ENCODE measurements at regions not wholly inside any gene's neighbourhood (a gene's known extent, or its start where the extent isn't known, plus 50 kb on each side); places are given as distances from the start of the nearest gene placed in this dataset.
"Not testable (repeated sequence)": the region's sequence is repeated elsewhere in the genome, so short reads cannot be mapped to it uniquely, and the experiment has no call there.

- no peak overlapping the region for H3K4me3 ChIP-seq
- no peak for TF ChIP-seq CTCF (IDR thresholded peaks at IDR 0.05; ENCODE audit: control extremely low read depth, extremely low read depth)
- H3K4me1 ChIP-seq (ENCODE audit: control insufficient read depth in 5 of 5, insufficient read depth in 5 of 5, low read length in 5 of 5), result no peaks in the 10 kb centered on the region
- no peaks in the 10 kb centered on the region for H3K27me3 ChIP-seq (ENCODE audit: control insufficient read depth in 3 of 3, insufficient read depth in 3 of 3, low read length in 2 of 3)
- H3K27ac ChIP-seq (ENCODE audit: low read depth in 1 of 2, low read length in 1 of 2), result no peak overlapping the region
- WGBS, 2 donors, result 79 to 84% methylated on average over 13 of the region's 13 CpGs
- no peak for DNase-seq
- no peak for ATAC-seq (ENCODE audit: insufficient read depth, low FRiP score)
- peaks cover 0 to 6% (median 0%) of the 10 kb centered on the region in 4 donors for H3K9me3 ChIP-seq (ENCODE audit: control insufficient read depth in 4 of 4, insufficient read depth in 3 of 4, low read length in 3 of 4)
- H3K36me3 ChIP-seq (ENCODE audit: control insufficient read depth in 4 of 4, insufficient read depth in 4 of 4, low read length in 4 of 4), result no peaks in the 10 kb centered on the region
- H3K9ac ChIP-seq (ENCODE audit: insufficient read depth in 1 of 2, low read length in 2 of 2), result no peak overlapping the region
Observed at GRCh38 chr1:37372711-37373110, 101.7 kb upstream of the ZC3H12A start.

GRCh38 chr1:37373413-37373812, 101.0 kb upstream of the ZC3H12A start:
- 78 to 80% methylated on average over 3 of the region's 3 CpGs for WGBS, 2 donors
- Histone ChIP-seq H3K4me3 (no peak overlapping the region), H3K27ac (ENCODE audit: low read depth in 1 of 2, low read length in 1 of 2) (no peak overlapping the region), H3K36me3 (ENCODE audit: control insufficient read depth in 4 of 4, insufficient read depth in 4 of 4, low read length in 4 of 4) (no peaks in the 10 kb centered on the region), H3K4me1 (ENCODE audit: control insufficient read depth in 5 of 5, insufficient read depth in 5 of 5, low read length in 5 of 5) (no peaks in the 10 kb centered on the region), H3K9me3 (ENCODE audit: control insufficient read depth in 4 of 4, insufficient read depth in 3 of 4, low read length in 3 of 4) (peaks cover 0 to 6% (median 0%) of the 10 kb centered on the region in 4 donors), H3K27me3 (ENCODE audit: control insufficient read depth in 3 of 3, insufficient read depth in 3 of 3, low read length in 2 of 3) (no peaks in the 10 kb centered on the region), H3K9ac (ENCODE audit: insufficient read depth in 1 of 2, low read length in 2 of 2) (no peak overlapping the region)
- DNase-seq (no peak), ATAC-seq (ENCODE audit: insufficient read depth, low FRiP score) (no peak)
- TF ChIP-seq CTCF (IDR thresholded peaks at IDR 0.05; ENCODE audit: control extremely low read depth, extremely low read depth), result no peak

- WGBS, 2 donors, result 49 to 51% methylated on average over 9 of the region's 9 CpGs
Observed at GRCh38 chr1:37380546-37380945, 93.8 kb upstream of the ZC3H12A start.

GRCh38 chr1:37387854-37388253, 86.5 kb upstream of the ZC3H12A start:
- TF ChIP-seq CTCF (IDR thresholded peaks at IDR 0.05; ENCODE audit: control extremely low read depth, extremely low read depth), result no peak
- no peaks in the 10 kb centered on the region for H3K36me3 ChIP-seq (ENCODE audit: control insufficient read depth in 4 of 4, insufficient read depth in 4 of 4, low read length in 4 of 4)
- ATAC-seq (ENCODE audit: insufficient read depth, low FRiP score) (no peak), DNase-seq (no peak)
- peaks cover 0 to 3% (median 0%) of the 10 kb centered on the region in 4 donors for H3K9me3 ChIP-seq (ENCODE audit: control insufficient read depth in 4 of 4, insufficient read depth in 3 of 4, low read length in 3 of 4)
- no peak overlapping the region for H3K27ac ChIP-seq (ENCODE audit: low read depth in 1 of 2, low read length in 1 of 2)
- no peak overlapping the region for H3K9ac ChIP-seq (ENCODE audit: insufficient read depth in 1 of 2, low read length in 2 of 2)
- H3K4me3 ChIP-seq, result no peak overlapping the region
- 79 to 87% methylated on average over 5 of the region's 5 CpGs for WGBS, 2 donors
- H3K27me3 ChIP-seq (ENCODE audit: control insufficient read depth in 3 of 3, insufficient read depth in 3 of 3, low read length in 2 of 3), result peaks cover 0 to 11% (median 7%) of the 10 kb centered on the region in 3 donors
- no peaks in the 10 kb centered on the region for H3K4me1 ChIP-seq (ENCODE audit: control insufficient read depth in 5 of 5, insufficient read depth in 5 of 5, low read length in 5 of 5)

More at GRCh38 chr1:37380546-37380945, 93.8 kb upstream of the ZC3H12A start:
- not testable (repeated sequence) for H3K36me3 ChIP-seq (ENCODE audit: control insufficient read depth in 4 of 4, insufficient read depth in 4 of 4, low read length in 4 of 4); DNase-seq; H3K4me3 ChIP-seq; H3K27me3 ChIP-seq (ENCODE audit: control insufficient read depth in 3 of 3, insufficient read depth in 3 of 3, low read length in 2 of 3); H3K4me1 ChIP-seq (ENCODE audit: control insufficient read depth in 5 of 5, insufficient read depth in 5 of 5, low read length in 5 of 5); H3K27ac ChIP-seq (ENCODE audit: low read depth in 1 of 2, low read length in 1 of 2); H3K9me3 ChIP-seq (ENCODE audit: control insufficient read depth in 4 of 4, insufficient read depth in 3 of 4, low read length in 3 of 4); ATAC-seq (ENCODE audit: insufficient read depth, low FRiP score); H3K9ac ChIP-seq (ENCODE audit: insufficient read depth in 1 of 2, low read length in 2 of 2)

Measured in lung (tissue), 11 donors.